ENCODE measurements at regions not wholly inside any gene's neighbourhood (a gene's known extent, or its start where the extent isn't known, plus 50 kb on each side); places are given as distances from the start of the nearest gene placed in this dataset.

GRCh38 chr4:13866881-13867280 lies 239.4 kb upstream of the BOD1L1 start:
- Mint-ChIP-seq H3K9me3 (ENCODE audit: unreplicated experiment) (peaks cover 3% of the 10 kb centered on the region), H3K27ac (ENCODE audit: unreplicated experiment) (no peak overlapping the region), H3K36me3 (ENCODE audit: unreplicated experiment) (peaks cover 4% of the 10 kb centered on the region), H3K27me3 (ENCODE audit: unreplicated experiment) (no peaks in the 10 kb centered on the region), H3K4me1 (ENCODE audit: low read depth, unreplicated experiment) (no peaks in the 10 kb centered on the region), H3K4me3 (ENCODE audit: unreplicated experiment) (no peak overlapping the region)
- DNase-seq: no peak
- TF ChIP-seq, protein P1, sequence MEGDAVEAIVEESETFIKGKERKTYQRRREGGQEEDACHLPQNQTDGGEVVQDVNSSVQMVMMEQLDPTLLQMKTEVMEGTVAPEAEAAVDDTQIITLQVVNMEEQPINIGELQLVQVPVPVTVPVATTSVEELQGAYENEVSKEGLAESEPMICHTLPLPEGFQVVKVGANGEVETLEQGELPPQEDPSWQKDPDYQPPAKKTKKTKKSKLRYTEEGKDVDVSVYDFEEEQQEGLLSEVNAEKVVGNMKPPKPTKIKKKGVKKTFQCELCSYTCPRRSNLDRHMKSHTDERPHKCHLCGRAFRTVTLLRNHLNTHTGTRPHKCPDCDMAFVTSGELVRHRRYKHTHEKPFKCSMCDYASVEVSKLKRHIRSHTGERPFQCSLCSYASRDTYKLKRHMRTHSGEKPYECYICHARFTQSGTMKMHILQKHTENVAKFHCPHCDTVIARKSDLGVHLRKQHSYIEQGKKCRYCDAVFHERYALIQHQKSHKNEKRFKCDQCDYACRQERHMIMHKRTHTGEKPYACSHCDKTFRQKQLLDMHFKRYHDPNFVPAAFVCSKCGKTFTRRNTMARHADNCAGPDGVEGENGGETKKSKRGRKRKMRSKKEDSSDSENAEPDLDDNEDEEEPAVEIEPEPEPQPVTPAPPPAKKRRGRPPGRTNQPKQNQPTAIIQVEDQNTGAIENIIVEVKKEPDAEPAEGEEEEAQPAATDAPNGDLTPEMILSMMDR (IDR thresholded peaks at IDR 0.05; ENCODE audit: partially characterized antibody, unreplicated experiment): no peak

DNA sequence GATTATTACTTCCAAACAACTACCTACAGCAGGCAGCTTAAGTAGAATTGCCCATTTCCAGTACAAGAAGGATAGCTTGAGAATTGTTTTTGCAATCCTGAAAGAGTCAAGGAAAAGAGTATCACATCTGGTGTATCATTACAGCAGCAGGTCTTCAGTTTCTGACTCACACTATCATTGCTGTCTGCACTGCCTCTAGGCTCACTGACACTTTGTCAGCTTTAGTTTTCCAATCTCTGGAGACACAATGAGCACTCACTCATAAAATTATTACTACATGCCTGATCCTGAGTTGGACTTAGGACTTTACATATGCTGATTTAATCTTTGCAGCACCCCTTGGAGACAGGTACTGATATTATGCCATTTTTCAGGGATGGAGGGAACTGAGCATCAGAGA lies 244.6 kb upstream of the BOD1L1 start:
- H3K27ac Mint-ChIP-seq (ENCODE audit: unreplicated experiment): no peak overlapping the region
- TF ChIP-seq, protein P1 (IDR thresholded peaks at IDR 0.05; ENCODE audit: partially characterized antibody, unreplicated experiment): no peak
- H3K4me1 Mint-ChIP-seq (ENCODE audit: low read depth, unreplicated experiment): no peaks in the 10 kb centered on the region
- no peak overlapping the region for H3K4me3 Mint-ChIP-seq (ENCODE audit: unreplicated experiment)
- H3K9me3 Mint-ChIP-seq (ENCODE audit: unreplicated experiment): peaks cover 1% of the 10 kb centered on the region
- no peaks in the 10 kb centered on the region for H3K27me3 Mint-ChIP-seq (ENCODE audit: unreplicated experiment)
- no peak for DNase-seq
- no peaks in the 10 kb centered on the region for H3K36me3 Mint-ChIP-seq (ENCODE audit: unreplicated experiment)

GRCh38 chr4:13872955-13873354 lies 245.4 kb upstream of the BOD1L1 start:
- Mint-ChIP-seq H3K27ac (ENCODE audit: unreplicated experiment) (no peak overlapping the region), H3K4me1 (ENCODE audit: low read depth, unreplicated experiment) (no peaks in the 10 kb centered on the region), H3K9me3 (ENCODE audit: unreplicated experiment) (no peaks in the 10 kb centered on the region), H3K27me3 (ENCODE audit: unreplicated experiment) (no peaks in the 10 kb centered on the region), H3K4me3 (ENCODE audit: unreplicated experiment) (no peak overlapping the region), H3K36me3 (ENCODE audit: unreplicated experiment) (no peaks in the 10 kb centered on the region)
- DNase-seq: no peak
- TF ChIP-seq, protein P1 (IDR thresholded peaks at IDR 0.05; ENCODE audit: partially characterized antibody, unreplicated experiment): no peak

DNA sequence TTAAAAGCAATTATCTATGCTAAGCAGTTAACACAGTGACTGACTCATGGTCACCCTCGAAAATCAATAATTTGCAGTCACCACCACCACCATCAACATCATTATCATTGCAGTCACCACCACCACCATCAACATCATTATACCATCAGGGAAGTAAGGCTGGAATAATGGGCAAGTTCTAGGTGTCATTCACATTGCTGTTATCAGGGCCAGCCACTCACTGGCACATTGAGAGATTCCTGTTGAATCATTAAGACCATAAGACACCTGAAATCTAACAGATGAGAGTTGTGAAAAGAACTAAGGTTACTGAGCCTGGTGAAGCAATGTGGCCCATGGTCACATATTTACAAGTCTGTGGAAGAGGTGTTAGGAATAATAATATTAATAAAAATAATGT lies 247.7 kb upstream of the BOD1L1 start:
- no peaks in the 10 kb centered on the region for H3K27me3 Mint-ChIP-seq (ENCODE audit: unreplicated experiment)
- TF ChIP-seq, protein P1 (IDR thresholded peaks at IDR 0.05; ENCODE audit: partially characterized antibody, unreplicated experiment): no peak
- no peak for DNase-seq
- no peaks in the 10 kb centered on the region for H3K9me3 Mint-ChIP-seq (ENCODE audit: unreplicated experiment)
- H3K4me3 Mint-ChIP-seq (ENCODE audit: unreplicated experiment): no peak overlapping the region
- H3K27ac Mint-ChIP-seq (ENCODE audit: unreplicated experiment): no peak overlapping the region
- no peaks in the 10 kb centered on the region for H3K4me1 Mint-ChIP-seq (ENCODE audit: low read depth, unreplicated experiment)
- no peaks in the 10 kb centered on the region for H3K36me3 Mint-ChIP-seq (ENCODE audit: unreplicated experiment)

DNA sequence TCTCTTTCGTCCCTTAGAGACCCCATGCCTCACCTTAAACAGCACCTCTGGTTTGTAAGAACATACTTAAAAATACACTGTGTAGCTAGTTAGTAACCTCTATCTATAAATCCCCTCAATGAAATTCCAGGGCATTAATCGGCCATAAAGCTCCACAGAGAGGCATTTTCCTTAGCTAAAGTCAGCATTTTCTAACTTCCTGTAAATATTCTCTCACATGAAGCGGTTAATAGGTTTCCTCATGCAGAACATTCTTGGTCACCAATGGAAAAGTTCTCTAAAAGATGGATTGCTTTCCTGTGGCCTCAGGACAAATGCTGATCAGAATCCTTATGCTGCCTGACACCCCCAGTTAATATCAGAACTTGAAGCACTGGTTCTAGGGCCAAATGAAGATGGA lies 248.6 kb upstream of the BOD1L1 start:
- no peaks in the 10 kb centered on the region for H3K36me3 Mint-ChIP-seq (ENCODE audit: unreplicated experiment)
- H3K9me3 Mint-ChIP-seq (ENCODE audit: unreplicated experiment): no peaks in the 10 kb centered on the region
- H3K4me3 Mint-ChIP-seq (ENCODE audit: unreplicated experiment): no peak overlapping the region
- H3K27me3 Mint-ChIP-seq (ENCODE audit: unreplicated experiment): no peaks in the 10 kb centered on the region
- no peak overlapping the region for H3K27ac Mint-ChIP-seq (ENCODE audit: unreplicated experiment)
- DNase-seq: no peak
- no peaks in the 10 kb centered on the region for H3K4me1 Mint-ChIP-seq (ENCODE audit: low read depth, unreplicated experiment)
- TF ChIP-seq, protein P1 (IDR thresholded peaks at IDR 0.05; ENCODE audit: partially characterized antibody, unreplicated experiment): no peak

Measured in glutamatergic neuron (in vitro differentiated cells).